NCI-H2227 (cell line): ENCODE measurements at regions not wholly inside any gene's neighbourhood (a gene's known extent, or its start where the extent isn't known, plus 50 kb on each side); places are given as distances from the start of the nearest gene placed in this dataset.
A peak's percentile ranks its signal among the peaks of the same experiment; 100 is the strongest.
"Not testable (repeated sequence)": the region's sequence is repeated elsewhere in the genome, so short reads cannot be mapped to it uniquely, and the experiment has no call there.

ENCODE experiments used
- DNase-seq: peaks from one replicate; lab custom pipeline; 2025; ENCODE audit not compliant: unreplicated experiment; lab: John Stamatoyannopoulos, UW

DNA sequence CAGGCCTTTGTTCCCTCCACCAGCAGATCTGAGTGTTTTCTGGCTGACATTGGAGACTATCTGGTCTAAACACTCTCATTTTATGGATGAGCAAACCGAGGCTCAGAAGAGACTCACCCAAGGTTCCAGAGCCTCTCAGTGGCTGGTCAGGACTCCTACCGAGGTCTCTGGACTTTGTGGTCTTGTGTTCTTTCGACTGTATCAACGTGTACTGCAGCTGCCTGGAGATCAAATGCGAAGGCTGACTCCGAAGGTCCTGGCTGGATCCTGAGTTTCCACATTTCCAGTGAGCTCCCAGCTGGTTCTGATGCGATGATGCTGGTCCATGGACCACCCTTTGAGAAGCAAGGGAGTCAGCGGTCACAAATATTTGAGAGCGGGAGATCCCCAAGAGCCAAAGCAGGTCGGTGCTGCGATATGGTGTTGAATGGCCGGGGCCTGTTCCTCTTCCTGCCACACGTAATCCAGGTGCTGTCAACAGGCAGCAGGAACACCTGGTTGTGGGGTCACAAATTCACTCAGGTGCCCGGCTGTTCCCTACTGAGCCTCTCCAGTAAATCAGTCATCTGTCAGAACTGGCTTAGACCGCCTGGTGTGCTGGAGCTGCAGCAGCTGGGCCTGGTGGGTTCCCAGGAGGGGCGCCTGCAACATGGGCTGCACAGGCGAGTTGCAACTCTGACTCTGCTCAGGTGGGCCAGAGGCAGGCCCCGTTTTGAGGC is 94.8 kb upstream of the USP24 start:
- DNase-seq: no peak

DNA sequence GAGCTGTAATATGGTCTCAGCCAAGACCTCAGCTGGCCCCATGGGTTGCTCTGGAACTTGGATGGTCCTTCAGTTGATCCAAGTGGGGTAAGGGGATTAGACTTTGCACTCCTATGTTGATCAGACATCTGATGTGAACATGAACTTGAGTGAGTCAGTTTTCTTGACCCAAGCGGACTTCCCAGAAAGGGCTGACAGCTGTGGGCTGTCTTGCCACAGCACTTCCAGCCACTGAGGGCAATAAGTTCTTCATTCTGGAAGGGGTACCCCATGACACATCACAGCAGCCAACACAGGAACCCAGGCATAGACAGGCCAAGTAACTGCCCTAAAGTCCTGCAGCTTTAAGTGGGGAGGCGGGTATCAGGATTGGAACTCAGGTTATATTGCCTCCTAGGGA is 93.9 kb upstream of the USP24 start:
- no peak for DNase-seq

DNA sequence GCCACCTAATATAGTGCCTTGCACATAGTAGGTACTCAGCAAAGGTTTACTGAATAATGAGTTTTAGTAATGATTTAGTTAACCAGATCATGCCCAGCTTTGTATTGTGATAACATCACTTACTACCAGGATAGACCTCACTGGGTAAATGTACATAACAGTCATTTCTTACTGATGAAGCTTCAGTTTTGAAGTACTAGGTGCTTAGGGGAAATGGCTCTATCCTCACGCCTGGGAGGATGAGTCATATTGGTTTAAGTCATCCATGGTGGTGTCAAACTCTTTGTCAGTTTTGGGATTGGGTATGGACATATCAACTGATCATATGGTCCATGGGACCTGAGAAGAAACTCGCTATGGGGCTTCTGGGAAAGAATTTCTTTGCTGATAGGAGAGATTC is 90.6 kb upstream of the USP24 start:
- no peak for DNase-seq

DNA sequence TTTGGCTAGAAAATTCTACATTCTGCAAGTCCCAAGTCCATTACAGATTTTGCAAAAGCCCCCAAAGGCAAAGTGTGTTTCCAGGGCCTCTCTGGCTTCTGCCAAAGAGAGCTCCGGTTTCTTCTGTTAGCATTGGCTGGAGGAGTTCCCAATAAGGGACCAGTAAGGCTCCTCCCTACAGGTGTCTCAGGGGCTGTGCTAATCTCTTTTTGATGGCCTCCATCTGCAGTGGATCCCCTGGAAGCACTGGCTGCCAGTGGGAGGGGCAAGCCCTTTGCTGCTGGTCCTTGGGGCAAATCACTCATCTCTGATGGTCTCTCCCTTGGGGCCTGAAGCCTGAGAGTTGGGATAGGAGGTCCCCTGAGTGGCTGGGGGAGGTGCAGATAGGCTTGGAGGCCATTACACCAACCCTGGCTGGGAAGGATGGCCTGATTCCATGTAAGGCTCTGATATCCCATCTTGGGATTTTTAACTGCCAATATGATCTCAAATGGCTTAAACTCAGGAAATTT is 89.1 kb upstream of the USP24 start:
- no peak for DNase-seq

DNA sequence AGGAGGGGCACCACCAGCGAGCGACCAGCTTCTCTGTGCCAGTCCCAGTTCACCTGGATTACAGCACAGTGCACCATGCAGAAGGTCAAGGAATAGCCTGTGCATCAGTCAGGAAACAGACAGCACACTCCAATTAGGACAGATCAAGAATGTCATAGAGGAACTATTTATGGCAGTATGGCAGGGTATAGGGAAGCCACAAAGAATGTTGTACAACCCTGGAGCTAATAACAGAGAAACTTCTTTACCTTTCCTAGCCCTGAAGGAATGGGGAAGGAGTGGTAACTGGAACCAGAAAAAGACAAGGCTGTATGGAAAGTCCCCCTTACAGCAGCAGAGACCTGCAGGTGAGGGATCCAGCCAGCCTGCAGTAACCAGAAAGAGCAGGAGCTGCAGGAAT is 87.8 kb upstream of the USP24 start:
- DNase-seq: no peak

DNA sequence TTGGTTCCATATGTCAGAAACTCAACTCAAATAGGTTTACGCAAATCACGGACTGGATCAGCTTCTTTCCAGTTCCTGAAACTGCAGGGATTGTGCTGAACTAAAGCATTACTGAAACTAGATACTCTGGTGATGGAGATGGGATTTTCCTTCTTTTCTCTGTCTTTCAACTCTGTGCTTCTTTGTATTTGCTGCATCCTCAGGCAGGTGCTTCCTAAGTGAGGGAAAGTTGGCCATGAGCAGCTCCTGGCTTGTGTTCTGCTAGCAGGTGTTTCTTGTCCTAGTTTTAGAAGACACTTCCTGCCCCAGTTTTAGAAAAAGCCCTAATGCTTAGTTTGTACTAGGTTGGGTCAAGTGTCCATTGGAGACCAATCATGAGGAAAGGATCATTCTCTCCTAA is 86.7 kb upstream of the USP24 start:
- DNase-seq: no peak

DNA sequence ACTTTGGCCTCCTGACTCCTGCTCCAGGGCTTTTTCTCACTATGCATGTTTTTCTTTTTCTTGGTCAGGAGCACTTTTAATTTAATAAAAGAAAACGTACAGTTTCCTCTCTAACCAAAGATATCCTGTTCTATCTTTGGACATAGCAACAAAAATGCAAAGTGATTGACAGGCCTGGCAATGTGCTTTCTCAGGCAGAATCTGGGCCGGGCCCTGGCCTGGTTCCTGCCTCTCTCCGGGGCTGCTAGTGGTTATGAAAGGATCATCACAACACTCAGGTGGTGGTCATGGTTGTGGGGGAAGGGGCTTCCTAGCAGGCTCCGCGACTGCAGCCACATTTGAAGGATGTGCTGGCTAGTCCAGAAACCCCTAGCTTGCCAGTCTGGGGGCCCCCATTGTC is 85.8 kb upstream of the USP24 start:
- no peak for DNase-seq

DNA sequence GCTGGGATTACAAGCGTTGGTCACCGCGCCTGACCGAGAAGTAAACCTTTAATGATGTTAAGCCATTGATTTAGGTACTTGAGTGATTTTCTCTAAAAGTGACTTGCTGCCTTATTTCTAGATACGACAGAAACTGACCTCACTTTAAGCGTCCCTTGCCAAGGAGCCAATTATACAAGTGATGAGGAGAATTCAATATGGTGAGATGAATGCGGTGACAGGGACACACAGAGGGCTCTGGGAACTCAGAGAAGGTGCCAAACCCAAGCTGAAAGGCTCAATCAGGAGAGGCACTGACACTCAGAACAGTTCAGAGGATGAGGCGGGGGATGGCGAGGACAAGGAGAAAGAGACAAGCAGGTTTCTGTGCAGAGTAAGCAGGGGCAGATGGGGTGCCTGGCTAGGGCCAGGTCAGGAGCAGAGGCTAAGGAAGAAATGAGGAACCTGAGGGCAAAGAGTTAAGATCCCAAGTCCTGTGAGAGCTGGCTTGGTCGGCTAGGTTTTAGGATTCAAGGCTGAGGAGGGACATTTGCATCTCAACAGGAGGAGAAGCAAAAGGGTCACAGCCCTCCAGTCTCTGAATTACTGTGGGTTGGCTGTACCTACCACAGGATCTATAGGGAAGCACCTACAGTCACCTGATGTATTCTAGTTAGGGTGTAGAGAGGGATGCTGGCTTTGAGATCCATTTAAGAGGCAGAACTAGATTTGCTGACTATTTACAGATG is 83.2 kb upstream of the USP24 start:
- DNase-seq: no peak

DNA sequence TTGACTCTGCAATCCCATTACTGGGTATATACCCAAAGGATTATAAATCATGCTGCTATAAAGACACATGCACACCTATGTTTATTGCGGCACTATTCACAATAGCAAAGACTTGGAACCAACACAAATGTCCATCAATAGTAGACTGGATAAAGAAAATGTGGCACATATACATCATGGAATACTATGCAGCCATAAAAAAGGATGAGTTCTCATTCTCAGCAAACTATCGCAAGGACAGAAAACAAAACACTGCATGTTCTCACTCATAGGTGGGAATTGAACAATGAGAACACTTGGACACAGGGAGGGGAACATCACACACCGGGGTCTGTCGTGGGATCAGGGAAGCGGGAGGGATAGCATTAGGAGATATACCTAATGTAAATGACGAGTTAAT is 81.1 kb upstream of the USP24 start:
- DNase-seq: not testable (repeated sequence)

DNA sequence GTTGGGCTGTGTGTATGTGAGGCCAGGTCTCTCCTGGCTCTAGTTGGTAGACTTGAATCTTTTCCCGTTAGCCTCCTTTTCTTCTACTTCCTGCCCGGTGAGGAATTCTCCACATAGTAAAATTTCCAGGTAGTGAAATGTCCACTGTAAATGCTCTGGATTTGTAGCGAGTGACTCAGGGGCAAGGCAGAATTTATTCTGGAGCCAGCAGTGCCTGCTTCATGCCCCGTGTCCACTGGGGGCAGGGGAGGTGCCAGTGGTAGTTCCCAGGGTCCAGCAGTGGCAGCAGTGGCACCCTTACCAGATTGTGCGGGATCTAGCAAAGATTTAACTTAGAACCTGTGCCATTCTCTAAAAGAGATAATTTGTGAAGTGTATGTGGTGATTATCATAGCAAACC is 74.5 kb upstream of the USP24 start:
- DNase-seq: no peak

DNA sequence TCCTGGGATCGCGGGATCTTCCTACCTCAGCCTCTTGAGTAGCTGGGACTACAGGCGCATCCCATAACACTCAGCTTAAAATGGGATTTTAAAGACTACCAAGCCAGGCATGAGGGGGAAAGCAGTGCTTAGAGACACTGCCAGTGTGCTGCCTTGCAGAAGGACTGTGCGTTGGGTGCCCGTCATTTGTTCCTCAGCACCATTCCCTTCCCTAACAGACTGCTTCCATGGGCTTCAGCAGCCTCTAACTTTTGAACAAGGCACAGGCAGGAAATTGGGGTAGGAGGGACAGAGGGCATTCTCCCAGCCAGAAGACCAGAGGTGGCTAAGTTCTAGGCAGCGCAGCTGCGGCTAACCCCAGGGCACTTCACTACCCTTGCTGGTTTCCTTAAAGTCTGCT is 73.9 kb upstream of the USP24 start:
- DNase-seq: no peak

DNA sequence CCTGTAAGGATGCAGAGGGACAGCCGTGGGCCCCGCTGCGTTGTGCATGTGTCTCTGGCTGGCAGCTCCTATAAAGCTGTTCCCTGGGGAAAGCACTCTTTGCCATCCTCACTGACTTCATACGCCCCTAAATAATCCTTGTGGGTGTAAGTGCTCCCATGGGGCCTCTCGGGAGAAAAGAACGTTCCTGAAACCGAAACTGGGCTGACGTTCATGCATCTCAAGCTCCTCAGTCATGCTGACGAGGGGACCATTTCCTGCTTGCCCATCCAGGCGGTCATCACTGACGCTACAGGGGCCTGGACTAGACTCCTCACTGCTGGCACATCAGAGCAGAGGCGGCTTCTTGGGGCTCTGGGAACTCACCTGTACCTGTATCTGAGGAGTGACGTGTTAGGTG is 73.1 kb upstream of the USP24 start:
- DNase-seq: no peak

DNA sequence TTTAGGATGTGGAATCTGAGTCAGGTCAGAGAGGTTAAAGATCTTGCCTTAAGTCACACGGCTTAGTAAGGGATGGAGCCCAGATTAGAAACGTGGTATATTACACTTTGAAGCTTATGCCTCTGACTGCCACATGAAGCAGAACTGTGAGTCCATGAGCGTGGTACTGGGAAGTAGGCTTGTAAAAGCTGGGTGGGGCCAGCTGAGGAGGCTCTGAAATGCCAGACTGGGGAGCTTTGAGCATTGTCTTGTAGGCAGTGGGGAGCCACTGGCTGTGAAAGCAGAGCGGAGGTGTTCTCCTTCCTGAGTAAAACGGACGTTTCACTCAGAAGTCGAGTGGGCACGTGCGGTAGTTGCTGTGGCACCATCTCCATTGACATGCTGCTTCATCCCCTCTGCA is 72.6 kb upstream of the USP24 start:
- no peak for DNase-seq

DNA sequence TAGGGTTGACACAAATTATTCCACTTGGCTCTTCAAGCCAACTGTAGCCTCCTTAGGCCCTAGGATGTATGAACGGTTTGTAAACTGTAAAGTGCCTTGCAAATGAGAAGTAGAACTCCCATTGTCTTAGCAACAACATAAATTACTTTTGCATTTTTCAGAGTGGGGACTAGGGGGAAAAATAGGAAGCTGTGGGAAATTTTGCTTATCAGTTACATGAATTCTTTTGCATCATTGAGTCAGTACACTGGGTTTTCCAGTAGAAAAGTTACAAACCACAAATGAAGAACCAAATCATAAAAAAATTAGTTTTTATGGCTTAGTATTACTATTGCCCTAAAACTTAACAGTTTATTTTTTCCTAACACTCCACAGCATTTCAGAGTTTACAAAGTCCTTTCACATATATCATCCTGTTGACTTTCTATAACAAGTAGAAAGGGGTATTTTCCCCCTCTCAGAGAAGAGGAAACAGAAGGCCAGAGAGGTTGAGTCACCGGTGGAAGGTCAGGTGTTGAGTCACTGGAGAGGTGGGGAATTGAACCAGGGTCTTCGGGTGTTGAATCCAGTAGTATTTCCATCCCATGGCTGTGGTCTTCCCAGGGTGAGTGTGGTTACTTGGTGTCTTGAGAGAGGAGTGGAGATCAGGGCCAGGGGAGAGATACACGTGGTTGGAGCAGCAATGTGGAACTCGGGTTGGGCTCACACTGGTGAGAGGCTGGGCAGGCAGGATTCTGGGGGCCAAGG is 71.9 kb upstream of the USP24 start:
- DNase-seq: no peak

DNA sequence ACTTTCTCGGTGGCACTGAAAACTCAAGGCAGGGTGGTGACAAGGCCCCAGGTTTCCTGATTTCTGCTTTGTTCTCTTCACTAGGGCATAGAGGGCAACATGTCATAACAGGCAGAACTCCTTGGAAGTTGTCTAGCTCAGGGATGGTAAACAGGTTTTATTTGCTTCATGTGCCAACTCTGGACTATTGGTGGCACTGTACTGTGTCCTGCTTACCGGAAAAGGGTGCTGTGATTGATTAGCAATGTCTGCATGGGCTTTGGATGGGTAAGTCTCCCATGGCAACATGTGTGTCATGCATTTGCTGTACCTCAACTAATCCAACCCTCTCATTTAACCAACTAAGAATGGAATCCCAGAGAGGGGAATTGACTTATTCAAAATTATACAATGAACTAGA is 70.7 kb upstream of the USP24 start:
- no peak for DNase-seq

DNA sequence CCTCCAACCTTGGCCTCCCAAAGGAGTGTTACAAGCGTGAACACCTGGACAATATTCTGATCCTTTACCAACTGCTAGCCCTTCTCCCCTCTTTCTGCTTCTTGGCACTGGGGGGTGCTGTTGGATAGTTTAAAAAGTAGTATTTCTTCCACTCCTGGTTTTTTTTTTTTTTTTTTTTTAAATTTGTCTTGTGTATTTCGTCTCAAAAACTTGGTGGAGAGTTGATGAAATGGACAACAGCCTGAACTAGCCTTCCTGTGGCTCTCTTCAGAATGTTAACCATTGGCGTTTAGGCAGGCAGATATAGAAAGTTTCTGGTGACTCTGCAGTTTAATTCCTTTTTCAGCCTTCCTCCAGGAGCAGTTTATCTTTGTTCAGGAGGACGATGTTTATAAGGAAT is 69.7 kb upstream of the USP24 start:
- DNase-seq: peak; percentile 41

DNA sequence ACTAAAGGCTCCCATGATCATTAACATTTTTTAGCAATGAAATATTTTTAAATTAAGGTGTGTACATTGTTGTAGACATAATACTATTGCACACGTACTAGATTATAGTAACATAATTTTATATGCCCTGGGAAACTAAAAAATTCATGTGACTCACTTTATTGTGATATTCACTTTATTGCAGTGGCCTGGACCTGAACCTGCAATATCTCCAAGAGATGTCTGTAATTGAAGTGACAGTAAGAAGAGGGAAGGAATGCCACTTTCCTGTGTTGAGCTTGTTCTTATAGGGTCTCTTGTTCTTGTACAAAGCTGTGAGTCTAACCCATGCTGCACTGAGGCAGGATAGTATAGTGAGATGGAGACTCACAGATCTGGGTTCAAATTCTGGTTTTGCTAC is 66.9 kb upstream of the USP24 start:
- DNase-seq: no peak

DNA sequence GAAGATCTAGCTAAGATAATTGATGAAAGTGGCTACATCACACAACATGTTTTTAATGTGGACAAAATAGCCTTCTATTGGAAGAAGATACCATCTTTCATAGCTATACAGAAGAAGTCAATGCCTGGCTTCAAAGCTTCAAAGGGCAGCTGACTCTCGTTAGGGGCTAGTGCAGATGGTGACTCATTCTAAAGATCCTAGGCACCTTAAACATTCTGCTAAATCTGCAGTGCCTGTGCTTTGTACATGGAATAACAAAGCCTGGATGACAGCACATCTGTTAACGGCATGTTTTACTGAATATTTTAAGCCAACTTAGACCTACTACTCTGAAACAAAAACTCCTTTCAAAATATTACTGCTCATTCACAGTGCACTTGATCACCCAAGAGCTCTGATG is 65.6 kb upstream of the USP24 start:
- no peak for DNase-seq

DNA sequence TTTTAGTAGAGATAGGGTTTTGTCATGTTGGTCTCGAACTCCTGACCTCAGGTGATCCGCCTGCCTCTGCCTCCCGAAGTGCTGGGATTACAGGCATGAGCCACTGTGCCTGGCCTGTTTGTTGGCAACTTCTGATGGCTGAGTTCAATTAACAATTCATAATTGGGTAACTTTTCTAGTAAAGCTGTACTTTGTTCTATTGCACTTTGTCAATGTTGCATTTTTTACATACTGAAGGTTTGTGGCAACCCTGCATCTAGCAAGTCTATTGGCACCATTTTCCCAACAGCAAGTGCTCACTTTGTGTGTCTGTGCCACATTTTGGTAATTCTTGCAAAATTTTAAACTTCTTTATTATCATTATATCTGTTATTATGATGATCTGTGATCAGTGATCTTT is 64.5 kb upstream of the USP24 start:
- DNase-seq: no peak

DNA sequence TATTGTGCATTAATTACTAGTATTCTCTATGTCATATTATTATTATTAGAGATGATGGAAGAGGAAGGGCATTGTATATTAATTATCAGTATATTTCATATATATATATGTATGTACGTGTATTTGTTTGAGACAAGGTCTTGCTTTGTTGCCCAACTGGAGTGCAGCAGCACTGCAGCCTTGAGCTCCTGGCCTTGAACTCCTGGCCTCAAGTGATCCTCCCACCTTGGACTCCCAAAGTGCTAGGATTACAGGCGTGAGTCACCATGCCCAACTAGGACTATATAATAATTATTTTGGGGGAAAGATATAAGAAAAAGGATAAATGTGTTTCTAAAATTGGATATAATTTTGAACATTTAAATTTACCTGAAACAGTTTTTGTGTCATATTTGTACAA is 63.2 kb upstream of the USP24 start:
- DNase-seq: no peak

DNA sequence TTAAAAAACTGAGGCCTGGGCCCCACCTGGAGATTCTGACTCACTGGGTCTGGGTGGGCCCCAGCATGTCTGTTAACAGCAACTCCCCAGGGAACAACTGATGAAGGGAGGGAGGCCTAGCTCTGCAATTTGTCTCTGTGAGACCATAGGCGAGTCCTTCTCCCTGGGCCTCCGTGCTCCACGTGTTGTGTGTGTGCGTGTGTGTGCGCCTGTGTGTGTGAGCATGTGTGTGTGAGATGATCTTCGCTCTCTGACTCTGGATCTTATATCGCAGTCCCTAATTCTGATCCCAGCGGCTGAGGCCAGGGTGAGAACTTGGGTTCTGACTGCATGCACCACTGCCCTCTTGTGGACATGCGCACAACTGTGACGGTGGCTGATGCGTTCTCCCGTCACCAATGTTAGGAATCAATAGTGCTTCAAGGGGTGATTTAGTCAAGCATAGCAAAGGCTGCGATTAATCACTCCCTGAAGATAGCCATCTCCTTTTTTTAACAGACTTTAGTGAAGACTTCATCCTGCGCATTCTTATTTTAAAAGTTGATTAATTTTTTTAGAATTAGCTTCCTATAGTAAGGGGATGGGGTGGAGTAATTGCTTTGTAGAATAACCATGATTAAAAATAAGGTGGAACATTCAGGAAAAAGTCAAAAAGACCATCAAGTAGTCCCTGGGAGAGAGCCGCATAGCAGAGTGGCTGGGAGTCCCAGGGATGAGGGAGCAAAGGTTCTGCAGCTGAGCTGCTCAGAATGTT is 62.4 kb upstream of the USP24 start:
- DNase-seq: peak; percentile 83
